H1 (cell line): ENCODE measurements at regions not wholly inside any gene's neighbourhood (a gene's known extent, or its start where the extent isn't known, plus 50 kb on each side); places are given as distances from the start of the nearest gene placed in this dataset.

ENCODE experiments used
- CTCF ChIA-PET: fragments of 300-600 bp; sonication (Branson Sonifier 250); formaldehyde crosslinking; loops from one replicate; lab custom pipeline; 2021; ENCODE audit not compliant: partially characterized antibody; lab: Charles Lee
- POLR2A ChIA-PET: fragments of 300-600 bp; sonication (Branson Sonifier 250); formaldehyde crosslinking; loops from one replicate; lab custom pipeline; 2021; ENCODE audit warnings: inconsistent platforms; ENCODE audit not compliant: partially characterized antibody; lab: Charles Lee
- DNase-seq, 2 experiments: peaks; one replicate each; pipeline versions ENCODE4 v3.0.0 to v3.0.0-alpha.2; 2010 to 2022; ENCODE audit warnings: low spot score in 2 of 2, low read depth in 1 of 2, mixed read lengths in 1 of 2
- FAIRE-seq: peaks from 2 replicates; lab custom pipeline; 2011; peaks lifted over from hg19 to GRCh38; lab: Jason Lieb, UNC
- H2AFZ ChIP-seq: 2 replicates; pipeline ENCODE4 v1.8.1; 2012; ENCODE audit warnings: low read length, inconsistent platforms
- H2AK5ac ChIP-seq: 2 replicates; pipeline ENCODE4 v1.6.1; 2013; ENCODE audit warnings: low read depth, low read length
- H2BK120ac ChIP-seq: replicated peaks from 2 replicates; pipeline ENCODE3; 2013; ENCODE audit warnings: low read depth, low read length, inconsistent platforms
- H2BK12ac ChIP-seq: 2 replicates; pipeline ENCODE4 v1.6.1; 2013; ENCODE audit warnings: low read depth, low read length
- H2BK15ac ChIP-seq: 2 replicates; pipeline ENCODE4 v1.6.1; 2013; ENCODE audit warnings: low read length
- H2BK20ac ChIP-seq: 2 replicates; pipeline ENCODE4 v1.6.1; 2013; ENCODE audit warnings: low read length
- H2BK5ac ChIP-seq: 2 replicates; pipeline ENCODE4 v1.6.1; 2013; ENCODE audit warnings: low read depth, low read length
- H3K14ac ChIP-seq: 2 replicates; pipeline ENCODE4 v1.6.1; 2013; ENCODE audit warnings: inconsistent platforms; ENCODE audit not compliant: insufficient read length
- H3K18ac ChIP-seq: 2 replicates; pipeline ENCODE4 v1.6.1; 2013; ENCODE audit warnings: low read length; ENCODE audit errors: extremely low read depth
- H3K23ac ChIP-seq: 2 replicates; pipeline ENCODE4 v1.6.1; 2013; ENCODE audit warnings: inconsistent platforms; ENCODE audit not compliant: insufficient read length
- H3K23me2 ChIP-seq: 2 replicates; pipeline ENCODE4 v1.6.1; 2013; ENCODE audit warnings: low read depth, low read length
- H3K27ac ChIP-seq: 2 replicates; pipeline ENCODE4 v1.6.1; 2011; ENCODE audit warnings: low read depth, low read length, inconsistent platforms
- H3K27me3 ChIP-seq, 4 experiments: replicated peaks in 1 of 4; 1 replicate in 1 of 4; 2 replicates in 3 of 4; pipeline versions ENCODE4 v1.6.1 to v1.8.1; 2011 to 2013; ENCODE audit warnings: low read length in 3 of 4, mild to moderate bottlenecking in 3 of 4, inconsistent platforms in 2 of 4, mixed read lengths in 2 of 4, moderate library complexity in 1 of 4; ENCODE audit not compliant: control insufficient read depth in 3 of 4, insufficient read depth in 3 of 4; ENCODE audit errors: extremely low read depth in 1 of 4
- H3K36me3 ChIP-seq, 4 experiments: 2 replicates each; pipeline versions ENCODE4 v1.6.1 to v1.8.1; 2011 to 2013; ENCODE audit warnings: mild to moderate bottlenecking in 4 of 4, low read length in 3 of 4, moderate library complexity in 2 of 4, control low read depth in 1 of 4, inconsistent platforms in 1 of 4; ENCODE audit not compliant: insufficient read depth in 4 of 4, control insufficient read depth in 2 of 4
- H3K4ac ChIP-seq: replicated peaks from 2 replicates; pipeline ENCODE3; 2013; ENCODE audit warnings: low read length, low read depth, mixed read lengths, inconsistent platforms; ENCODE audit not compliant: insufficient read length
- H3K4me1 ChIP-seq, 4 experiments: replicated peaks in 1 of 4; 1 replicate in 1 of 4; 2 replicates in 3 of 4; pipeline versions ENCODE4 v1.6.1 to v1.8.1; 2011 to 2013; ENCODE audit warnings: low read length in 3 of 4, inconsistent platforms in 2 of 4, mixed read lengths in 1 of 4; ENCODE audit not compliant: insufficient read depth in 4 of 4, control insufficient read depth in 3 of 4
- H3K4me2 ChIP-seq, 2 experiments: 2 replicates each; pipeline versions ENCODE4 v1.6.1 to v1.8.1; 2011 to 2013; ENCODE audit warnings: low read depth in 2 of 2, low read length in 2 of 2, control low read depth in 1 of 2, inconsistent platforms in 1 of 2, mild to moderate bottlenecking in 1 of 2; ENCODE audit not compliant: insufficient read depth in 1 of 2
- H3K4me3 ChIP-seq, 4 experiments: fragments of 200-600, 300-600 bp in 1 of 4; sonication (generic), shearing (Covaris generic), sonication (Bioruptor Twin) in 1 of 4; 2 replicates each; pipeline versions ENCODE4 v1.5.1 to v1.8.1; 2011 to 2016; ENCODE audit warnings: low read length in 4 of 4, low read depth in 3 of 4, control low read depth in 2 of 4, inconsistent platforms in 2 of 4, mild to moderate bottlenecking in 2 of 4, mixed read lengths in 1 of 4, moderate library complexity in 1 of 4; ENCODE audit not compliant: insufficient read depth in 2 of 4; ENCODE audit errors: extremely low read depth in 1 of 4
- H3K56ac ChIP-seq: replicated peaks from 2 replicates; pipeline ENCODE3; 2013; ENCODE audit warnings: low read depth, mild to moderate bottlenecking, mixed read lengths, low read length, inconsistent platforms; ENCODE audit not compliant: insufficient read length
- H3K79me1 ChIP-seq: 2 replicates; pipeline ENCODE4 v1.6.1; 2013; ENCODE audit warnings: low read depth, low read length, control low read depth
- H3K79me2 ChIP-seq, 2 experiments: 2 replicates each; pipeline versions ENCODE4 v1.6.1 to v1.8.1; 2012 to 2013; ENCODE audit warnings: low read length in 2 of 2, mild to moderate bottlenecking in 2 of 2, inconsistent platforms in 1 of 2; ENCODE audit not compliant: insufficient read depth in 2 of 2, control insufficient read depth in 1 of 2
- H3K9ac ChIP-seq, 4 experiments: replicated peaks in 1 of 4; 1 replicate in 1 of 4; 2 replicates in 3 of 4; pipeline versions ENCODE4 v1.6.1 to v1.8.1; 2011 to 2013; ENCODE audit warnings: low read depth in 3 of 4, low read length in 3 of 4, control low read depth in 2 of 4, mild to moderate bottlenecking in 2 of 4, moderate library complexity in 2 of 4, inconsistent platforms in 1 of 4; ENCODE audit errors: extremely low read depth in 1 of 4
- H3K9me3 ChIP-seq, 2 experiments: 2 replicates each; pipeline versions ENCODE4 v1.6.1 to v1.8.1; 2012 to 2013; ENCODE audit warnings: mild to moderate bottlenecking in 2 of 2, moderate library complexity in 2 of 2, control low read depth in 1 of 2, inconsistent platforms in 1 of 2, low read depth in 1 of 2, low read length in 1 of 2, mixed read lengths in 1 of 2; ENCODE audit not compliant: insufficient read depth in 2 of 2
- H4K20me1 ChIP-seq, 2 experiments: replicated peaks in 1 of 2; 2 replicates each; pipeline versions ENCODE3 to v1.8.1; 2011 to 2013; ENCODE audit warnings: inconsistent platforms in 2 of 2, low read length in 2 of 2, mild to moderate bottlenecking in 1 of 2; ENCODE audit not compliant: insufficient read depth in 2 of 2, control insufficient read depth in 1 of 2
- H4K5ac ChIP-seq: 2 replicates; pipeline ENCODE4 v1.6.1; 2013; ENCODE audit warnings: low read length, low read depth, mixed read lengths, inconsistent platforms; ENCODE audit not compliant: insufficient read length
- H4K8ac ChIP-seq: 2 replicates; pipeline ENCODE4 v1.8.0; 2013; ENCODE audit warnings: mild to moderate bottlenecking, moderate library complexity, low read length, inconsistent platforms; ENCODE audit not compliant: insufficient read depth; ENCODE audit errors: extremely low read depth
- H4K91ac ChIP-seq: replicated peaks from 2 replicates; pipeline ENCODE3; 2013; ENCODE audit warnings: low read length, mixed read lengths, inconsistent platforms; ENCODE audit not compliant: insufficient read length
- CTCF ChIP-seq, 3 experiments: IDR thresholded peaks; 1 replicate in 2 of 3; 2 replicates in 1 of 3; pipeline versions ENCODE4 v1.5.1 to v1.6.1; 2011; ENCODE audit warnings: low read length in 3 of 3, mild to moderate bottlenecking in 3 of 3, inconsistent platforms in 2 of 3, low read depth in 1 of 3, moderate library complexity in 1 of 3; ENCODE audit not compliant: insufficient read depth in 1 of 3; ENCODE audit errors: control extremely low read depth in 1 of 3
- GABPA ChIP-seq: IDR thresholded peaks from 2 replicates; pipeline ENCODE4 v1.6.1; 2011; ENCODE audit warnings: mild to moderate bottlenecking, low read length, moderate library complexity, borderline replicate concordance; ENCODE audit not compliant: insufficient read depth
- KDM1A ChIP-seq: fragments of 200-600, 300-600 bp; sonication (generic); IDR thresholded peaks from 2 replicates; pipeline ENCODE4 v1.7.1; 2016; ENCODE audit warnings: mild to moderate bottlenecking, low read length, borderline replicate concordance
- RAD21 ChIP-seq, 2 experiments: IDR thresholded peaks in 1 of 2; conservative IDR thresholded peaks in 1 of 2; 2 replicates each; pipeline ENCODE4 v1.6.1; 2011; ENCODE audit warnings: low read depth in 2 of 2, low read length in 2 of 2, improper control_type of control experiment in 1 of 2, inconsistent platforms in 1 of 2, mild to moderate bottlenecking in 1 of 2, moderate library complexity in 1 of 2
- TAF7 ChIP-seq: optimal IDR thresholded peaks from 2 replicates; pipeline ENCODE3; 2011; ENCODE audit warnings: low read depth, mild to moderate bottlenecking, inconsistent platforms, low read length, moderate library complexity, borderline replicate concordance
- YY1 ChIP-seq: IDR thresholded peaks from 2 replicates; pipeline ENCODE4 v1.6.1; 2011; ENCODE audit warnings: low read depth, mild to moderate bottlenecking, low read length
- WGBS, 2 experiments: shearing (Covaris generic) in 1 of 2; methylation state at CpG; one replicate each; pipeline versions ENCODE4 v1.1.6 to v1.1.7; 2013 to 2015; ENCODE audit warnings: low lambda C conversion rate in 2 of 2, mixed read lengths in 2 of 2, inconsistent platforms in 1 of 2, low coverage in 1 of 2, missing lambda C conversion rate in 1 of 2; ENCODE audit not compliant: insufficient replicate concordance in 2 of 2, insufficient coverage in 1 of 2, insufficient read length in 1 of 2; ENCODE audit errors: extremely low coverage in 1 of 2, missing lambda C conversion rate in 1 of 2; 5-methylcytosine and 5-hydroxymethylcytosine counted together

DNA sequence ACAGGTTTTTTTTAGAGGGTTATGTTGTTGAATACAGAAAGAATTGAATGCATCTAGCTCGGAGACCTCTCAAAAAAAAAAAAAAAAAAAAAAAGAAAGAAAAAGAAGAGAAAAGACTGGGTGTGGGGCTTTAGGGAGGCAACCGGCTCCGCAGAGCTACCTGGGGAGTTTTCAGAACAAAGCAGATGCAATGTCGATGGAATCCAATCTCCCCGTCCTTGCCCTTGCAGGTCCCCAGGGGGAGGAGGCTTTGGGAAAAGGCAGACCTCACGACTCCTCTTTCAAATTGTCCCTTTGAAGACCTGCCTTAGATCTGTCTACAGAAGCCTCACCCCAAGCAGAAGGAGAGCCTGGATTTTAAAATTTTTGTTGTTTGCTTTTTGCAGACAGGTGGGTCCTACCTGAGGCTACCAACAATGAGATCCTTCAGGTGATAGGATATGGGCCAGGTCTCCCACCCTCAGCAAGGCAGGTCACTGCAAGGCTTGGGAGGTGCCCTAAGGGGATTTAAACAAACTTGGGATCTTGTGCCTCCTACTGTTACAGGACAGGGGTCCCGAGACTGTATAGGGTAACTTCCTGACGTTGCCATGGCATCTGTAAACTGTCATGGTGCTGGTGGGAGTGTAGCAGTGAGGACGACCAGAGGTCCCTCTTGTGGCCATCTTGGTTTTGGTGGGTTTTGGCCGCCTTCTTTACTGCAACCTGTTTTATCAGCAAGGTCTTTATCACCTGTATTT lies 75.2 kb upstream of the PRKX start:
- Histone ChIP-seq H3K4me2 (peak overlapping the region; percentile 67 to 75), H3K9ac (no peak overlapping the region; a peak in 1 of 7 replicates), H2BK20ac (no peak overlapping the region), H3K23ac (no peak overlapping the region), H3K79me2 (no peaks in the 10 kb centered on the region), H2BK15ac (no peak overlapping the region), H4K91ac (no peak overlapping the region), H3K27ac (no peak overlapping the region), H3K4me3 (peak overlapping the region in 3 of 4 experiments; percentile 17 to 53 (median 23); a peak in 5 of 8 replicates), H2AK5ac (no peak overlapping the region), H3K14ac (no peak overlapping the region), H2BK5ac (no peak overlapping the region), H4K20me1 (no peaks in the 10 kb centered on the region), H3K9me3 (no peaks in the 10 kb centered on the region), H2BK12ac (no peak overlapping the region), H3K23me2 (no peaks in the 10 kb centered on the region; the same call in 1 of the 2 replicates), H3K18ac (no peak overlapping the region; the same call in 1 of the 2 replicates), H3K79me1 (no peaks in the 10 kb centered on the region), H4K5ac (no peak overlapping the region), H3K4ac (no peak overlapping the region), H3K4me1 (no peaks in the 10 kb centered on the region), H2BK120ac (no peak overlapping the region), H3K36me3 (no peaks in the 10 kb centered on the region), H4K8ac (no peak overlapping the region), H3K56ac (no peak overlapping the region), H2AFZ (no peak overlapping the region), H3K27me3 (no peaks in the 10 kb centered on the region)
- ChIA-PET POLR2A (no interaction called here), CTCF (interaction anchor here (0.7 to 1.4 kb wide), 8 partner anchors 14 to 139 kb away, joined by 3 to 7 read pairs (median 3); no protein-coding TSS in a partner anchor)
- TF ChIP-seq KDM1A (no peak), RAD21 (IDR thresholded peaks at IDR 0.05 in 1 of 2, conservative IDR thresholded peaks at IDR 0.05 in 1 of 2; ENCODE audit: low read depth in 2 of 2, low read length in 2 of 2) (peak; percentile 43 to 60), YY1 (peak; percentile 72; the same call in 1 of the 2 replicates), CTCF (IDR thresholded peaks at IDR 0.05; ENCODE audit: control extremely low read depth in 1 of 3, insufficient read depth in 1 of 3, low read depth in 1 of 3, low read length in 3 of 3) (peak in 2 of 3 experiments; percentile 20 to 43; a peak in 2 of 4 replicates), GABPA (no peak), TAF7 (peak; percentile 21)
- DNase-seq (no peak), FAIRE-seq (peak; percentile 89)
- WGBS, 2 experiments = 20% methylated on average over 6 of the region's 10 CpGs; no CpG with 5 or more reads in 1 of the 2 experiments
